ENCODE measurements at regions not wholly inside any gene's neighbourhood (a gene's known extent, or its start where the extent isn't known, plus 50 kb on each side); places are given as distances from the start of the nearest gene placed in this dataset.

DNA sequence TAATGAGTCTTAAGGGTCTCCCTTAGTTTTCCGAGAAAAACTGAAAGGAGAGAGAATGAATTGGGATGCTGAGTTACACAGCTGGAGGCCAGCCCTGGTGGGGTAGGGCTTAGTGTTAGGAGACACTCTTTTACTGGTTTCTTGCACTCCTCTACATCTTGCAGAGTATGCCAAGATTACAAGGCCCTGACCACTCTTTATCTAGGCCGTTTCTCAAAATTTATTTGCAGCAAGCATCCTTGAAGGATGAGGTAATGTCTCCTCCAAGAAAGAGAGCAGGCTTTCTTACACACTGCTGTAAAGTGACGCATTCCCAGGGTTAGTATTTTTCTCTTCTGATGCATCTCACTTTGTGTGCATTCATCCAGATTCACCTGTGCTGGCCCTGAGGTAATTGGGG, 166.2 kb downstream of the TDRD15 start:
- TF ChIP-seq, protein P1, sequence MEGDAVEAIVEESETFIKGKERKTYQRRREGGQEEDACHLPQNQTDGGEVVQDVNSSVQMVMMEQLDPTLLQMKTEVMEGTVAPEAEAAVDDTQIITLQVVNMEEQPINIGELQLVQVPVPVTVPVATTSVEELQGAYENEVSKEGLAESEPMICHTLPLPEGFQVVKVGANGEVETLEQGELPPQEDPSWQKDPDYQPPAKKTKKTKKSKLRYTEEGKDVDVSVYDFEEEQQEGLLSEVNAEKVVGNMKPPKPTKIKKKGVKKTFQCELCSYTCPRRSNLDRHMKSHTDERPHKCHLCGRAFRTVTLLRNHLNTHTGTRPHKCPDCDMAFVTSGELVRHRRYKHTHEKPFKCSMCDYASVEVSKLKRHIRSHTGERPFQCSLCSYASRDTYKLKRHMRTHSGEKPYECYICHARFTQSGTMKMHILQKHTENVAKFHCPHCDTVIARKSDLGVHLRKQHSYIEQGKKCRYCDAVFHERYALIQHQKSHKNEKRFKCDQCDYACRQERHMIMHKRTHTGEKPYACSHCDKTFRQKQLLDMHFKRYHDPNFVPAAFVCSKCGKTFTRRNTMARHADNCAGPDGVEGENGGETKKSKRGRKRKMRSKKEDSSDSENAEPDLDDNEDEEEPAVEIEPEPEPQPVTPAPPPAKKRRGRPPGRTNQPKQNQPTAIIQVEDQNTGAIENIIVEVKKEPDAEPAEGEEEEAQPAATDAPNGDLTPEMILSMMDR (IDR thresholded peaks at IDR 0.05): no peak
- TF ChIP-seq OVOL2 (CRISPR knock-in tag; IDR thresholded peaks at IDR 0.05; ENCODE audit: borderline replicate concordance): no peak
- TF ChIP-seq, protein P2, sequence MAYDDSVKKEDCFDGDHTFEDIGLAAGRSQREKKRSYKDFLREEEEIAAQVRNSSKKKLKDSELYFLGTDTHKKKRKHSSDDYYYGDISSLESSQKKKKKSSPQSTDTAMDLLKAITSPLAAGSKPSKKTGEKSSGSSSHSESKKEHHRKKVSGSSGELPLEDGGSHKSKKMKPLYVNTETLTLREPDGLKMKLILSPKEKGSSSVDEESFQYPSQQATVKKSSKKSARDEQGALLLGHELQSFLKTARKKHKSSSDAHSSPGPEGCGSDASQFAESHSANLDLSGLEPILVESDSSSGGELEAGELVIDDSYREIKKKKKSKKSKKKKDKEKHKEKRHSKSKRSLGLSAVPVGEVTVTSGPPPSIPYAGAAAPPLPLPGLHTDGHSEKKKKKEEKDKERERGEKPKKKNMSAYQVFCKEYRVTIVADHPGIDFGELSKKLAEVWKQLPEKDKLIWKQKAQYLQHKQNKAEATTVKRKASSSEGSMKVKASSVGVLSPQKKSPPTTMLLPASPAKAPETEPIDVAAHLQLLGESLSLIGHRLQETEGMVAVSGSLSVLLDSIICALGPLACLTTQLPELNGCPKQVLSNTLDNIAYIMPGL (CRISPR knock-in tag; IDR thresholded peaks at IDR 0.05): no peak

Data from WTC11 (cell line).